HEK293T (cell line): ENCODE measurements at regions not wholly inside any gene's neighbourhood (a gene's known extent, or its start where the extent isn't known, plus 50 kb on each side); places are given as distances from the start of the nearest gene placed in this dataset.

Source experiments
- ARNT ChIP-seq: fragments of 450-650 bp; IDR thresholded peaks from 2 replicates; pipeline ENCODE4 v1.6.1; 2017; ENCODE audit warnings: mild to moderate bottlenecking
- CTBP1 ChIP-seq: fragments of 450-650 bp; IDR thresholded peaks from 2 replicates; pipeline ENCODE4 v1.6.1; 2016; ENCODE audit warnings: borderline replicate concordance
- ELF4 ChIP-seq: fragments of 450-650 bp; IDR thresholded peaks from 2 replicates; pipeline ENCODE4 v1.6.1; 2017; ENCODE audit warnings: antibody characterized with exemption
- FOXK2 ChIP-seq: fragments of 450-650 bp; IDR thresholded peaks from 2 replicates; pipeline ENCODE4 v1.6.1; 2016; ENCODE audit warnings: mild to moderate bottlenecking
- FOXM1 ChIP-seq: fragments of 450-650 bp; IDR thresholded peaks from 2 replicates; pipeline ENCODE4 v1.6.1; 2017; ENCODE audit warnings: mild to moderate bottlenecking, borderline replicate concordance
- HDGF ChIP-seq: fragments of 450-650 bp; IDR thresholded peaks from 2 replicates; pipeline ENCODE4 v1.6.1; 2017; ENCODE audit warnings: antibody characterized with exemption, borderline replicate concordance
- L3MBTL2 ChIP-seq: fragments of 450-650 bp; conservative IDR thresholded peaks from 2 replicates; pipeline ENCODE4 v1.6.1; 2016; ENCODE audit warnings: mild to moderate bottlenecking
- NFRKB ChIP-seq: fragments of 450-650 bp; IDR thresholded peaks from 2 replicates; pipeline ENCODE4 v1.6.1; 2016; ENCODE audit warnings: mild to moderate bottlenecking, moderate library complexity
- SP1 ChIP-seq: fragments of 450-650 bp; IDR thresholded peaks from 2 replicates; pipeline ENCODE4 v1.6.1; 2017
- TF ChIP-seq, protein P1 (sequence below): fragments of 450-650 bp; IDR thresholded peaks from 2 replicates; pipeline ENCODE4 v1.6.1; 2016

DNA sequence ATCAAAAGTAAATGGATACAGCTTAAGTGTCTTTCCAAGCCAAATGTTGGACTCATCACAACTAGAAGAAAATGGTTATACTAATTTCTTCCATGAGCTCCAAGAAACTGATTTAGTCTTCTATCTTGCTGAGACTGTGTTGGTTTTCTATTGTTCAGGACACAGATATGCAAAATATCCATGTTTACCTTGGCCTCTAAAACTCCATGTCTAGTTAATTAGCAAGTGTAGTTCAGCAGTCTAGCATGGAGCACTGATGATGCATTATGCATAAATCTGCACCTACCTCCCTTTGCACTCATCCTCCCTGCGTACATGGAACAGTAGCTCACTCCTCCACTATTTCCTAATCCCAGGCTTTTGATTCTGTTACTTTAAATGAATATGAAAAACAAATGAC, 731.4 kb upstream of the CHAC2 start:
- no peak for TF ChIP-seq ELF4
- no peak for TF ChIP-seq FOXM1
- TF ChIP-seq, protein P1, sequence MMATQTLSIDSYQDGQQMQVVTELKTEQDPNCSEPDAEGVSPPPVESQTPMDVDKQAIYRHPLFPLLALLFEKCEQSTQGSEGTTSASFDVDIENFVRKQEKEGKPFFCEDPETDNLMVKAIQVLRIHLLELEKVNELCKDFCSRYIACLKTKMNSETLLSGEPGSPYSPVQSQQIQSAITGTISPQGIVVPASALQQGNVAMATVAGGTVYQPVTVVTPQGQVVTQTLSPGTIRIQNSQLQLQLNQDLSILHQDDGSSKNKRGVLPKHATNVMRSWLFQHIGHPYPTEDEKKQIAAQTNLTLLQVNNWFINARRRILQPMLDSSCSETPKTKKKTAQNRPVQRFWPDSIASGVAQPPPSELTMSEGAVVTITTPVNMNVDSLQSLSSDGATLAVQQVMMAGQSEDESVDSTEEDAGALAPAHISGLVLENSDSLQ, result no peak
- no peak for TF ChIP-seq CTBP1
- TF ChIP-seq HDGF, result no peak
- TF ChIP-seq ARNT, result no peak
- no peak for TF ChIP-seq FOXK2
- no peak for TF ChIP-seq SP1
- no peak for TF ChIP-seq L3MBTL2
- TF ChIP-seq NFRKB, result no peak
